ENCODE measurements at regions not wholly inside any gene's neighbourhood (a gene's known extent, or its start where the extent isn't known, plus 50 kb on each side); places are given as distances from the start of the nearest gene placed in this dataset.
"Not testable (repeated sequence)": the region's sequence is repeated elsewhere in the genome, so short reads cannot be mapped to it uniquely, and the experiment has no call there.

DNA sequence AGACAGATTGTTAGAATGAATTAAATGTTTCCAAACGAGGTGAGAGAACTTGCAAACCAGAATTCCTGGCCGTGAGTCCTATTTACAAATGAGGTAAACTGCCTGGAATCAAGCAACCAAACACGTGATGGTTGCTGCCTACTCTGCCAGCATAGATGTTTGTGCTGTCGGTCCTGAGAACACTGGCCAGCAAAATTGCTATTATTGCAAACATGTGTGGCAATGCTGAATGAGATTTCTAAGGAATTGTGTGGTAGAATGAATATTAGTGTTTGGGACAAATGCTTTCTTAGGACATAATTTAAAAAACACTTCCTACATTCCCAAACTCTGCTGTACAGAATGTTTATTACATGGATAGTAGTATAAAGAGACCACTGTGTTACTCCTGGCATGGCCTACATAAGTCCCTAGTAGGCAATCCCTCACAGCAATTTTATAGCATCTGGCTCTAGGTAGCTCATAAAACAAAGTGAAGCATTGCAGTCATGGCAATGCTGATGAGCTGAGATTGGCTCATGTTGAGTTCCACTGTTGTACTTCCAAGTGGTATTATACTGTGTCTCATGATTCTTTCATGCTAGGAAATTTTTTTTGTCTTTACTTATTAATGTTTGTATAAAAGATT, 605.2 kb upstream of the EPHA5 start:
- Mint-ChIP-seq H3K27me3 (no peaks in the 10 kb centered on the region), H3K9me3 (peaks cover 0 to 30% (median 6%) of the 10 kb centered on the region in 5 donors), H3K27ac (no peak overlapping the region), H3K4me1 (no peaks in the 10 kb centered on the region), H3K4me3 (no peak overlapping the region), H3K36me3 (no peaks in the 10 kb centered on the region)
- Histone ChIP-seq H3K4me3 (ENCODE audit: low read length) (no peak overlapping the region), H3K36me3 (ENCODE audit: insufficient read depth, low read length) (no peaks in the 10 kb centered on the region), H3K4me1 (ENCODE audit: insufficient read depth, low read length) (no peaks in the 10 kb centered on the region), H3K9me3 (ENCODE audit: low read length) (no peaks in the 10 kb centered on the region), H3K27ac (ENCODE audit: low read depth, low read length) (no peak overlapping the region), H3K27me3 (ENCODE audit: insufficient read depth, low read length, poor library complexity, severe bottlenecking) (no peaks in the 10 kb centered on the region)
- POLR2A ChIA-PET = no interaction called here
- no peak for DNase-seq
- CTCF ChIA-PET = no interaction called here

DNA sequence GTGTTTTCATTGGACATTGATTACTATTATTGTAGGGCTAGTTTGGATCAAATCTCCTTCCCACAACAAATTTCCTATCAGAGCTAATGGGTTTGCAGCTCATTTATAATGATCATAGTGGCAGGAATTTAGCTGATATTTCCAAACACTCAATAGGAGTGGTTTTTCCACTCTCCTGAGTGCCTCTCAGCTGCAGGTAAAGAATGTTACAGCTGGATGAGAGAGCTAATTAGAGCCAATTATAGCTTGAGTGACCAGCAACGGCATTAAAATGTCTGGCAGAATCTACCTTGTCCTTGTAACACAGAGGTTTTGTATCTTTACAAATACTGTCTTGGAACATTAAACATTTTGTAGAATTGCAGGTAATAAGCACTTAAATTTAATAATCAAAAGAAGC, 602.8 kb upstream of the EPHA5 start:
- H3K27me3 ChIP-seq (ENCODE audit: insufficient read depth, low read length, poor library complexity, severe bottlenecking) = no peaks in the 10 kb centered on the region
- H3K36me3 Mint-ChIP-seq = no peaks in the 10 kb centered on the region
- H3K4me1 Mint-ChIP-seq = no peaks in the 10 kb centered on the region
- DNase-seq = no peak
- no peaks in the 10 kb centered on the region for H3K27me3 Mint-ChIP-seq
- no peaks in the 10 kb centered on the region for H3K9me3 ChIP-seq (ENCODE audit: low read length)
- H3K27ac ChIP-seq (ENCODE audit: low read depth, low read length) = no peak overlapping the region
- H3K27ac Mint-ChIP-seq = no peak overlapping the region
- peaks cover 4 to 37% (median 7%) of the 10 kb centered on the region in 5 donors for H3K9me3 Mint-ChIP-seq
- POLR2A ChIA-PET = no interaction called here
- H3K4me3 Mint-ChIP-seq = no peak overlapping the region
- CTCF ChIA-PET = no interaction called here
- H3K4me3 ChIP-seq (ENCODE audit: low read length) = no peak overlapping the region
- H3K36me3 ChIP-seq (ENCODE audit: insufficient read depth, low read length) = no peaks in the 10 kb centered on the region
- H3K4me1 ChIP-seq (ENCODE audit: insufficient read depth, low read length) = no peaks in the 10 kb centered on the region

DNA sequence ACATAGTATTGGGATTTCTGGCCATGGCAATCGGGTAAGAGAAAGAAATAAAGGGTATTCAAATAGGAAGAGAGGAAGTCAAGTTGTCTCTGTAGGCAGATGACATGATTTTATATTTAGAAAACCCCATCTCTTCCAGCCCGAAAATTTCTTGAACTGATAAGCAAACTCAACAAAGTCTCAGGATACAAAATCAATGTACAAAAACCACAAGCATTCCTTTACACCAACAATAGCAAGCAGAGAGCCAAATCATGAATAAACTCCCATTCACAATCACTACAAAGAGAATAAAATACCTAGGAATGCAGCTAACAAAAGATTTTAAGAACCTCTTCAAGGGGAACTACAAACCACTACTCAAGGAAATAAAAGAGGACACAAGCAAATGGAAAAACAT, 600.1 kb upstream of the EPHA5 start:
- CTCF ChIA-PET; H3K4me1 Mint-ChIP-seq; H3K27me3 Mint-ChIP-seq; H3K36me3 ChIP-seq (ENCODE audit: insufficient read depth, low read length); H3K27me3 ChIP-seq (ENCODE audit: insufficient read depth, low read length, poor library complexity, severe bottlenecking); H3K4me3 Mint-ChIP-seq; H3K36me3 Mint-ChIP-seq; H3K4me1 ChIP-seq (ENCODE audit: insufficient read depth, low read length); H3K27ac Mint-ChIP-seq; H3K4me3 ChIP-seq (ENCODE audit: low read length); H3K27ac ChIP-seq (ENCODE audit: low read depth, low read length); DNase-seq; POLR2A ChIA-PET; H3K9me3 ChIP-seq (ENCODE audit: low read length): not testable (repeated sequence)
- peaks cover 9 to 31% (median 15%) of the 10 kb centered on the region in 5 donors for H3K9me3 Mint-ChIP-seq

DNA sequence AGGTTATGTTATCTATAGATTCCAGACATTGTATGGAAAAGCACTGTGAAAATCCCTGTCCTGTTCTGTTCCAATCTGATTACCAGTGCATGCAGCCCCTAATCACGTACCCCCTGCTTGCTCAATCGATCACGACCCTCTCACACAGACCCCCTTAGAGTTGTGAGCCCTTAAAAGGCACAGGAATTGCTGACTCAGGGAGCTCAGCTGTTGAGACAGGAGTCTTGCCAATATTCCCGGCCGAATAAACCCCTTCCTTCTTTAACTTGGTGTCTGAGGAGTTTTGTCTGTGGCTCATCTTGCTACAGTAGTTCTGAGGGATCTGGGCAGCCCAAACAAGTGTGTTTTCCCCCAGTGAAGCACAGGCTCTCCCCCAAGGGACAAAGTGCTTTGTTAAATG, 596.3 kb upstream of the EPHA5 start:
- H3K4me3 Mint-ChIP-seq; H3K36me3 Mint-ChIP-seq; POLR2A ChIA-PET; H3K27me3 Mint-ChIP-seq; H3K9me3 ChIP-seq (ENCODE audit: low read length); H3K4me1 ChIP-seq (ENCODE audit: insufficient read depth, low read length); H3K4me3 ChIP-seq (ENCODE audit: low read length); H3K36me3 ChIP-seq (ENCODE audit: insufficient read depth, low read length); DNase-seq; H3K27ac ChIP-seq (ENCODE audit: low read depth, low read length); H3K27me3 ChIP-seq (ENCODE audit: insufficient read depth, low read length, poor library complexity, severe bottlenecking); H3K27ac Mint-ChIP-seq; CTCF ChIA-PET; H3K4me1 Mint-ChIP-seq: not testable (repeated sequence)
- H3K9me3 Mint-ChIP-seq = peaks cover 11 to 32% (median 21%) of the 10 kb centered on the region in 5 donors

DNA sequence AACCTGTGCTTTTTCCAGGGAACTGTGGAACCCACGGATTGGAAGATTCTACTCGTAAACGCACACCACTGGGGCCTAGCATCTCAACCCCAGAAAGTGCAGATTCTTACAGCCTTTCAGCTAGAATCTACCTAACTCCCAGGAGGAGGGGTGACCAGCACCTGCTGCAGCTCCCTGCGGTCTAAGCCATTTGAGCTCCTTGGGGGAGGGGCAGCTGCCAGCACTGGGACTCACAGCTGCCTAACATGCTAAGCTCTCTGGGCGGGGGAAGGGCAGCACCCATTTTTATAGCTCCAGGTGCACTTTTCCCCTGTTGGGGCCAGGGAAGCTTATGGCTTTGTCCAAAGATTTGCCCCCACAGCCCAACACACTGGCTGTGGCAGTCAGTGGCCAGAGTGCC, 595.7 kb upstream of the EPHA5 start:
- H3K27me3 ChIP-seq (ENCODE audit: insufficient read depth, low read length, poor library complexity, severe bottlenecking) = no peaks in the 10 kb centered on the region
- Mint-ChIP-seq H3K27ac (no peak overlapping the region), H3K9me3 (peaks cover 11 to 33% (median 21%) of the 10 kb centered on the region in 5 donors), H3K4me3 (no peak overlapping the region), H3K36me3 (no peaks in the 10 kb centered on the region), H3K27me3 (no peaks in the 10 kb centered on the region), H3K4me1 (no peaks in the 10 kb centered on the region)
- no peaks in the 10 kb centered on the region for H3K9me3 ChIP-seq (ENCODE audit: low read length)
- DNase-seq = no peak
- ChIA-PET CTCF (no interaction called here), POLR2A (no interaction called here)
- H3K27ac ChIP-seq (ENCODE audit: low read depth, low read length) = no peak overlapping the region
- no peaks in the 10 kb centered on the region for H3K36me3 ChIP-seq (ENCODE audit: insufficient read depth, low read length)
- H3K4me1 ChIP-seq (ENCODE audit: insufficient read depth, low read length) = no peaks in the 10 kb centered on the region
- no peak overlapping the region for H3K4me3 ChIP-seq (ENCODE audit: low read length)

DNA sequence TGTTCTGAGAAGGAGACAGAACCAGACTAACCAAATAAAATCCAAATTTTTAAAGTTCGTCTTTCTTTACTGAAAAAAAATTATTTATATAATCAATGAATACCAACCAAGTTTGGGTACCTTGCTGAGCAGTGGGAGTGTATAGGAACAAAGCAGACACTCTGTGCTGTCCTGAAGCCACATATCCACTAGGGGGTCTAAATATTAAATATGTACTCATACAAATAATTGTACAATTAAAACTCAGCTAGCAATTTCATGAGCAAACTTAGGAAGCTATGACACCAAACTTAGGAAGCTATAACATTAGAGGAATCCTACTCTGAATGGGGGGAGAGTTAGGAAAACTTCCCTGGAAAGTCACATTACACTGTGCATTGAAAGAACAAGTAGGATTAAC, 582.0 kb upstream of the EPHA5 start:
- no peaks in the 10 kb centered on the region for H3K4me1 ChIP-seq (ENCODE audit: insufficient read depth, low read length)
- POLR2A ChIA-PET = no interaction called here
- no peak for DNase-seq
- H3K27me3 ChIP-seq (ENCODE audit: insufficient read depth, low read length, poor library complexity, severe bottlenecking) = no peaks in the 10 kb centered on the region
- no peak overlapping the region for H3K4me3 ChIP-seq (ENCODE audit: low read length)
- H3K27ac Mint-ChIP-seq = no peak overlapping the region
- peaks cover 5 to 19% (median 10%) of the 10 kb centered on the region in 5 donors for H3K9me3 Mint-ChIP-seq
- H3K36me3 ChIP-seq (ENCODE audit: insufficient read depth, low read length) = no peaks in the 10 kb centered on the region
- H3K27ac ChIP-seq (ENCODE audit: low read depth, low read length) = no peak overlapping the region
- H3K4me3 Mint-ChIP-seq = no peak overlapping the region
- H3K9me3 ChIP-seq (ENCODE audit: low read length) = no peaks in the 10 kb centered on the region
- no peaks in the 10 kb centered on the region for H3K36me3 Mint-ChIP-seq
- no peaks in the 10 kb centered on the region for H3K4me1 Mint-ChIP-seq
- H3K27me3 Mint-ChIP-seq = no peaks in the 10 kb centered on the region
- CTCF ChIA-PET = no interaction called here

DNA sequence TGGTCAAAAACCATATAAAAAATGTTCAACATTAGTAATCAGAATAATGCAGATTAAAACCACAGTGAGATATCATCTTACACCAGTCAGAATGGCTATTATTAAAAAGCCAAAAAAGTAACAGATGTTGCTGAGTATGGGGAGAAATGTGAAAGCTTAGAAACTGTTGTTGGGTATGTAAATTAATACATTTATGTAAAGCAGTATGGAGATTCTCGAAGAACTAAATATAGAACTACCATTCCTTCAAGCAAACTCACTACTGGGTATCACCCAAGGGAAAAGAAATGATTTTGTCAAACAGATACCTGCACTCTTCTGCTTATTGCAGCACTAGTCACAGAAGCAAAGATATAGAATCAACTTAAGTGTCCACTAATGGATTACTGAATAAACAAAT, 576.4 kb upstream of the EPHA5 start:
- H3K4me3 ChIP-seq (ENCODE audit: low read length) = no peak overlapping the region
- no peaks in the 10 kb centered on the region for H3K27me3 ChIP-seq (ENCODE audit: insufficient read depth, low read length, poor library complexity, severe bottlenecking)
- Mint-ChIP-seq H3K27me3 (no peaks in the 10 kb centered on the region), H3K4me3 (no peak overlapping the region), H3K27ac (no peak overlapping the region), H3K9me3 (peaks cover 10 to 31% (median 14%) of the 10 kb centered on the region in 5 donors), H3K4me1 (no peaks in the 10 kb centered on the region), H3K36me3 (no peaks in the 10 kb centered on the region)
- CTCF ChIA-PET = no interaction called here
- no peaks in the 10 kb centered on the region for H3K36me3 ChIP-seq (ENCODE audit: insufficient read depth, low read length)
- H3K9me3 ChIP-seq (ENCODE audit: low read length) = no peaks in the 10 kb centered on the region
- no peak for DNase-seq
- no peak overlapping the region for H3K27ac ChIP-seq (ENCODE audit: low read depth, low read length)
- POLR2A ChIA-PET = no interaction called here
- H3K4me1 ChIP-seq (ENCODE audit: insufficient read depth, low read length) = no peaks in the 10 kb centered on the region

DNA sequence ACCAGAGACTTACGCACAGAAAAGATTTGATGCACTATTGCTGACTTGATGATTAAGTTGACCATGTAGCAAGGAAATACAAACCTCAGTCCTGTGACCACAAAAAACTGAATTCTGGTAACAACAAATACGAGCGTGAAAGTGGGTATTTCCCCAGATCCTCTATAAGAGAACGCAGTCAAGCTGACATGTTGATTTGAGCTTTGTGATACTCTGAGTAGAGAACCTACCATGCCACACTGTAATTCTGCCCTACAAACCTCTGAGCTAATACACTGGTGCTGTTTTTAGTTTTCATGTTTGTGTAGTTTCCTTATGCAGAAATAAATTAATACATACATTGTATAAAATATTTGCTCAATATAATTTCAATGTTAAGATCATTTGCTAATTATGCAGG, 565.6 kb upstream of the EPHA5 start:
- ChIA-PET CTCF (no interaction called here), POLR2A (no interaction called here)
- Mint-ChIP-seq H3K27ac (no peak overlapping the region), H3K9me3 (peaks cover 0 to 24% (median 11%) of the 10 kb centered on the region in 5 donors), H3K4me1 (no peaks in the 10 kb centered on the region), H3K4me3 (no peak overlapping the region), H3K27me3 (no peaks in the 10 kb centered on the region), H3K36me3 (no peaks in the 10 kb centered on the region)
- Histone ChIP-seq H3K9me3 (ENCODE audit: low read length) (no peaks in the 10 kb centered on the region), H3K27me3 (ENCODE audit: insufficient read depth, low read length, poor library complexity, severe bottlenecking) (no peaks in the 10 kb centered on the region), H3K27ac (ENCODE audit: low read depth, low read length) (no peak overlapping the region), H3K36me3 (ENCODE audit: insufficient read depth, low read length) (no peaks in the 10 kb centered on the region), H3K4me1 (ENCODE audit: insufficient read depth, low read length) (no peaks in the 10 kb centered on the region), H3K4me3 (ENCODE audit: low read length) (no peak overlapping the region)
- DNase-seq = no peak

DNA sequence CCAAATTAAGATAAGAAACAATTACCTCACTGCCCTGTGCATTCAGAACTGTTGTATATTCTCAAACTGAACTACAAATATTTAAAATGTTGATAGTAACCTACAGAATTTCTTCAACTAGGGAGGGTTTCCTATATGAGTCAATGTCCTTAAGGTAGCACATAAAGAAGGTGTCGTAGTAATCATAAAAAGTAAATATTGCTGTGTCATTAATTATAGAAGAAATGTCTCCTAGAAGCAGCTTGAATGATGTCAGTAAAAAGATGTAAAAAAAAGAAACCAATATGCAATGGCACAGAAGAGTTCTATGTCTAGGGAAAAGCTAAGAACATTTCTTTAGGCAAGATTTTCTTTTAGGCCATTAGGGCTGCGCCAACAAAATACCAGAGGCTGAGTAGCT, 559.6 kb upstream of the EPHA5 start:
- no peak for DNase-seq
- ChIA-PET CTCF (no interaction called here), POLR2A (no interaction called here)
- Histone ChIP-seq H3K4me3 (ENCODE audit: low read length) (no peak overlapping the region), H3K27me3 (ENCODE audit: insufficient read depth, low read length, poor library complexity, severe bottlenecking) (no peaks in the 10 kb centered on the region), H3K36me3 (ENCODE audit: insufficient read depth, low read length) (no peaks in the 10 kb centered on the region), H3K9me3 (ENCODE audit: low read length) (no peaks in the 10 kb centered on the region), H3K27ac (ENCODE audit: low read depth, low read length) (no peak overlapping the region), H3K4me1 (ENCODE audit: insufficient read depth, low read length) (no peaks in the 10 kb centered on the region)
- H3K4me3 Mint-ChIP-seq = no peak overlapping the region
- H3K27me3 Mint-ChIP-seq = no peaks in the 10 kb centered on the region
- no peaks in the 10 kb centered on the region for H3K36me3 Mint-ChIP-seq
- H3K27ac Mint-ChIP-seq = no peak overlapping the region
- no peaks in the 10 kb centered on the region for H3K4me1 Mint-ChIP-seq
- peaks cover 0 to 23% (median 0%) of the 10 kb centered on the region in 5 donors for H3K9me3 Mint-ChIP-seq

Data from CD8-positive, alpha-beta memory T cell (primary cell).